T-helper 9 cell (primary cell): ENCODE measurements at regions not wholly inside any gene's neighbourhood (a gene's known extent, or its start where the extent isn't known, plus 50 kb on each side); places are given as distances from the start of the nearest gene placed in this dataset.

Experiments
- DNase-seq: peaks from one replicate; pipeline ENCODE4 v3.0.0-alpha.2; 2020

- DNase-seq: no peak
These were observed 56.6 kb upstream of the SCOC start for GRCh38 chr4:140316799-140317198.

GRCh38 chr4:140315970-140316369 lies 57.5 kb upstream of the SCOC start:
- DNase-seq: no peak

- no peak for DNase-seq
These were observed 58.0 kb upstream of the SCOC start for GRCh38 chr4:140315438-140315837.

- DNase-seq: no peak
These were observed 58.4 kb upstream of the SCOC start for GRCh38 chr4:140315019-140315418.

GRCh38 chr4:140312100-140312499 lies 61.3 kb upstream of the SCOC start:
- no peak for DNase-seq

GRCh38 chr4:140311257-140311835 lies 62.1 kb upstream of the SCOC start:
- no peak for DNase-seq

GRCh38 chr4:140309124-140309870 lies 64.1 kb upstream of the SCOC start:
- no peak for DNase-seq

- DNase-seq: no peak
These were observed 64.9 kb upstream of the SCOC start for GRCh38 chr4:140308366-140309123.

GRCh38 chr4:140305053-140305452 lies 68.4 kb upstream of the SCOC start:
- no peak for DNase-seq

GRCh38 chr4:140304346-140304745 lies 69.1 kb upstream of the SCOC start:
- DNase-seq: no peak

- no peak for DNase-seq
These were observed 71.1 kb upstream of the SCOC start for GRCh38 chr4:140302151-140302859.

- no peak for DNase-seq
These were observed 73.0 kb upstream of the SCOC start for GRCh38 chr4:140300271-140300970.

GRCh38 chr4:140298001-140298400 lies 75.4 kb upstream of the SCOC start:
- no peak for DNase-seq

- DNase-seq: no peak
These were observed 76.2 kb upstream of the SCOC start for GRCh38 chr4:140297221-140297570.

GRCh38 chr4:140296335-140297220 lies 76.9 kb upstream of the SCOC start:
- DNase-seq: no peak

- DNase-seq: no peak
These were observed 79.5 kb upstream of the SCOC start for GRCh38 chr4:140293979-140294378.

- no peak for DNase-seq
These were observed 82.2 kb upstream of the SCOC start for GRCh38 chr4:140291259-140291658.

GRCh38 chr4:140289486-140289885 lies 84.0 kb upstream of the SCOC start:
- no peak for DNase-seq

- no peak for DNase-seq
These were observed 87.0 kb upstream of the SCOC start for GRCh38 chr4:140286456-140286855.

- DNase-seq: no peak
These were observed 89.0 kb upstream of the SCOC start for GRCh38 chr4:140284456-140284855.

GRCh38 chr4:140281828-140282552 lies 91.5 kb upstream of the SCOC start:
- DNase-seq: no peak
